ENCODE measurements at regions not wholly inside any gene's neighbourhood (a gene's known extent, or its start where the extent isn't known, plus 50 kb on each side); places are given as distances from the start of the nearest gene placed in this dataset.
A peak's percentile ranks its signal among the peaks of the same experiment; 100 is the strongest.
"Not testable (repeated sequence)": the region's sequence is repeated elsewhere in the genome, so short reads cannot be mapped to it uniquely, and the experiment has no call there.

DNA sequence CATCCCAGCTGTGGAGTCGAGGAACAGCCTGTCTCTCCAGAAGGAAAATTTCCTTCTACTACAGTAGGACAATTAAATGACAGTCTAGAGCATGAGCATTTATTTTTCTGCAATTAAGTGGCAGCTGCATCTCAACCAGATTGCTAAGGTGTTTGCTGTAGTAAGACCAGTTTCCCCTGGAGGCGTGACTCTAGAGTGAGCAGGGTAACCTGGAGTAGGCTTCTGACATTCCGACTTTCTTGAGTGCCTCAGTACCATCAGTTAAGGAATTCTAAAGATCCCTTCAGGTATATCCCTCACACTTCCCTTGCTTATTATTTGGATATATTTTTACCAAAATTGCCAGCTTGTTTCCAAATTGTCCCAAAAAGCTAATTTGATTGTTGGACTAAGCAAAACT lies 59.2 kb upstream of the IRX2 start:
- no peaks in the 10 kb centered on the region for H3K36me3 Mint-ChIP-seq

DNA sequence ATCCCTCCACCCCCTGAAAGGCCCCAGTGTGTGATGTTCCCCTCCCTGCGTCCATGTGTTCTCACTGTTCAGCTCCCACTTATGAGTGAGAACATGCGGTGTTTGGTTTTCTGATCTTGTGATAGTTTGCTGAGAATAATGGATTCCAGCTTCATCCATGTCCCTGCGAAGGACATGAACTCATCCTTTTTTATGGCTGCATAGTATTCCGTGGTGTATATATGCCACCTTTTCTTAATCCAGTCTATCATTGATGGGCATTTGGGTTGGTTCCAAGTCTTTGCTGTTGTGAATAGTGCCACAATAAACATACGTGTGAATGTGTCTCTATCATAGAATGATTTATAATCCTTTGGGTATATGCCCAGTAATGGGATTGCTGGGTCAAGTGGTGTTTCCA lies 55.8 kb upstream of the IRX2 start:
- H3K36me3 Mint-ChIP-seq; H3K9me3 Mint-ChIP-seq; POLR2A ChIA-PET; H3K27me3 Mint-ChIP-seq (ENCODE audit: low read depth); H3K4me1 Mint-ChIP-seq; ATAC-seq; CTCF ChIA-PET; DNase-seq (ENCODE audit: low spot score); H3K27ac Mint-ChIP-seq; H3K4me3 Mint-ChIP-seq: not testable (repeated sequence)

More for the DNA sequence above, 59.2 kb upstream of the IRX2 start:
- TF ChIP-seq NR2C2 (CRISPR knock-in tag; IDR thresholded peaks at IDR 0.05): no peak
- no peak for TF ChIP-seq TP53 (CRISPR knock-in tag; IDR thresholded peaks at IDR 0.05)
- TF ChIP-seq SMAD4 (CRISPR knock-in tag; IDR thresholded peaks at IDR 0.05): no peak
- DNase-seq (ENCODE audit: low spot score): no peak
- no peak overlapping the region for H3K4me3 Mint-ChIP-seq
- POLR2A ChIA-PET: no interaction called here
- H3K27ac Mint-ChIP-seq: no peak overlapping the region
- no peak for ATAC-seq
- 0 out of 2 replicates have a peak, but pooled peaks cover 6% of the 10 kb centered on the region for H3K4me1 Mint-ChIP-seq
- CTCF ChIA-PET: no interaction called here
- no peaks in the 10 kb centered on the region for H3K27me3 Mint-ChIP-seq (ENCODE audit: low read depth)
- H3K9me3 Mint-ChIP-seq: peaks cover 6% of the 10 kb centered on the region

DNA sequence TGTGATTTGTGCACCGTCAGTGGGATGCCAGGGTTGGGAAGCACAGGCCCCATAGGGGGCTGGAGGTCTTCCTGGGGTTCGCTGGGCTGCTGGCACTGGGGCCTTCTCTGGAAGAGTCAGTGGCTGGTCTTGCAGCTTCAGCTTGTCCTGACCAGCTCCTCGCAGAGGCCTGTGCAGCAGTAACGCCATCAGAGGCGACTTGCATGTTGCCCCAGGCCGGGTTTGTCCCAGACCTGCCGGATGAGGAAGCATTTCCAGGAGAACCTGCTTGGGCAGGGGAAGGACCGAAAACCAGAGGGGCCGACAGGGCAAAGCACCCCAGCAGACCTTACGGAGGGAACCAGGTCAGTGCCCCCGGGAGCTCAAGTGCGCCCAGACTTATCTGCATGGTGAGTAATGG lies 54.7 kb upstream of the IRX2 start:
- DNase-seq (ENCODE audit: low spot score): no peak
- H3K4me3 Mint-ChIP-seq: no peak overlapping the region
- ChIA-PET POLR2A (interaction anchor here (0.6 kb wide), 1 partner anchor 775 kb away, joined by 5 read pairs; no protein-coding TSS in a partner anchor), CTCF (interaction anchor here (0.5 to 2.2 kb wide), 4 partner anchors 45 to 69 kb away, joined by 3 to 23 read pairs (median 6); no protein-coding TSS in a partner anchor)
- no peaks in the 10 kb centered on the region for H3K36me3 Mint-ChIP-seq
- H3K27ac Mint-ChIP-seq: no peak overlapping the region
- H3K4me1 Mint-ChIP-seq: 0 out of 2 replicates have a peak, but pooled peaks cover 3% of the 10 kb centered on the region
- no peaks in the 10 kb centered on the region for H3K27me3 Mint-ChIP-seq (ENCODE audit: low read depth)
- no peak for ATAC-seq
- TF ChIP-seq GABPB1 (CRISPR knock-in tag; IDR thresholded peaks at IDR 0.05) (no peak), ZNF671 (CRISPR knock-in tag; IDR thresholded peaks at IDR 0.05) (no peak), ZNF396 (CRISPR knock-in tag; IDR thresholded peaks at IDR 0.05; ENCODE audit: borderline replicate concordance) (no peak), NFATC4 (CRISPR knock-in tag; IDR thresholded peaks at IDR 0.05) (no peak)
- TF ChIP-seq, protein P1, sequence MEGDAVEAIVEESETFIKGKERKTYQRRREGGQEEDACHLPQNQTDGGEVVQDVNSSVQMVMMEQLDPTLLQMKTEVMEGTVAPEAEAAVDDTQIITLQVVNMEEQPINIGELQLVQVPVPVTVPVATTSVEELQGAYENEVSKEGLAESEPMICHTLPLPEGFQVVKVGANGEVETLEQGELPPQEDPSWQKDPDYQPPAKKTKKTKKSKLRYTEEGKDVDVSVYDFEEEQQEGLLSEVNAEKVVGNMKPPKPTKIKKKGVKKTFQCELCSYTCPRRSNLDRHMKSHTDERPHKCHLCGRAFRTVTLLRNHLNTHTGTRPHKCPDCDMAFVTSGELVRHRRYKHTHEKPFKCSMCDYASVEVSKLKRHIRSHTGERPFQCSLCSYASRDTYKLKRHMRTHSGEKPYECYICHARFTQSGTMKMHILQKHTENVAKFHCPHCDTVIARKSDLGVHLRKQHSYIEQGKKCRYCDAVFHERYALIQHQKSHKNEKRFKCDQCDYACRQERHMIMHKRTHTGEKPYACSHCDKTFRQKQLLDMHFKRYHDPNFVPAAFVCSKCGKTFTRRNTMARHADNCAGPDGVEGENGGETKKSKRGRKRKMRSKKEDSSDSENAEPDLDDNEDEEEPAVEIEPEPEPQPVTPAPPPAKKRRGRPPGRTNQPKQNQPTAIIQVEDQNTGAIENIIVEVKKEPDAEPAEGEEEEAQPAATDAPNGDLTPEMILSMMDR (IDR thresholded peaks at IDR 0.05): no peak
- H3K9me3 Mint-ChIP-seq: peaks cover 6% of the 10 kb centered on the region

DNA sequence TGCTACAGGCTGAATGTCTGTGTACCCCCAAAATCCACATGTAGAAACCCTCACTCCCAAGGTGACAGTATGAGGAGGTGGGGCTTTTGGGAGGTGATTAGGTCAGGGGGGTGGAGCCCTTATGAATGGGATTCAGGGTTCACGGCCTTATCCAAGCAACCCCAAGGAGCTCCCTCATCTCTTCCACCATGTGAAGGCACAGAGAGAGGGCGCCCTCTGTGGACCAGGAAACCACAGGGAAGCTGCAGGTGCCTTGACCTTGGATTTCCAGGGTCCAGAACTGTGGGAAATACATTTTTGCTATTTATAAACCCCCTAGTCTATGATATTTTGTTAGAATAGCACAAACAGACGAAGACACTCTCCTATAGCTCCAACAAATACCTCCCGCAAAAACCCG lies 53.6 kb upstream of the IRX2 start:
- Mint-ChIP-seq H3K4me1 (0 out of 2 replicates have a peak, but pooled peaks cover 3% of the 10 kb centered on the region), H3K27ac (no peak overlapping the region), H3K4me3 (no peak overlapping the region), H3K9me3 (peaks cover 6% of the 10 kb centered on the region), H3K27me3 (ENCODE audit: low read depth) (no peaks in the 10 kb centered on the region), H3K36me3 (no peaks in the 10 kb centered on the region)
- ChIA-PET POLR2A (interaction anchor here (0.6 to 0.9 kb wide), 2 partner anchors 53 to 62 kb away, joined by 3 read pairs; no protein-coding TSS in a partner anchor), CTCF (interaction anchor here (0.6 to 3.1 kb wide), 33 partner anchors 8 to 796 kb away, joined by 3 to 23 read pairs (median 4); no protein-coding TSS in a partner anchor)
- peak; percentile 98 for ATAC-seq
- TF ChIP-seq GABPB1 (CRISPR knock-in tag; IDR thresholded peaks at IDR 0.05): no peak
- no peak for TF ChIP-seq ZNF232 (CRISPR knock-in tag; IDR thresholded peaks at IDR 0.05)
- TF ChIP-seq, protein P1 (IDR thresholded peaks at IDR 0.05): peak; percentile 31; the same call in 1 of the 2 replicates
- TF ChIP-seq, protein P2, sequence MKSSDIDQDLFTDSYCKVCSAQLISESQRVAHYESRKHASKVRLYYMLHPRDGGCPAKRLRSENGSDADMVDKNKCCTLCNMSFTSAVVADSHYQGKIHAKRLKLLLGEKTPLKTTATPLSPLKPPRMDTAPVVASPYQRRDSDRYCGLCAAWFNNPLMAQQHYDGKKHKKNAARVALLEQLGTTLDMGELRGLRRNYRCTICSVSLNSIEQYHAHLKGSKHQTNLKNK (CRISPR knock-in tag; IDR thresholded peaks at IDR 0.05): no peak
- no peak for TF ChIP-seq JAZF1 (CRISPR knock-in tag; IDR thresholded peaks at IDR 0.05)
- DNase-seq (ENCODE audit: low spot score): peak; percentile 75

DNA sequence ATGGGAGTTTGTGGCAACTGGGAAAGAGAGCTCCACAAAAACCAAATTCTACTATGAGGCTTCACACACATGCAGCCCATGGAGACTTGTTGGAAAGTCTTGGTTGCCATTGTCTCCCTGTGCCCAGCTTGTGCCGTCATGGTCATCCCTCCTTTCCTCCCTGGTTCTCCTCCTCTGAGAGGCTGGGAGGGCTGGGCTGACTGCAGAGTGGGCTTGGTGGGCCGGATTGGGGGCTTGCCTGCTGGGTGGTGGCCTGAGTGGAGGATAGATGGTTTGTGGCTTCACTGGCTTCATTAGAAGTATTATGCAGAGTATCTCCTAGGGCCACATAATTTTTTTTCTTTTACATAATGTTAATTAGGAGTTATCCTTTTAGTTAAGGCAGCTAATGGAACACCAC lies 52.3 kb upstream of the IRX2 start:
- H3K4me1 Mint-ChIP-seq: 0 out of 2 replicates have a peak, but pooled peaks cover 3% of the 10 kb centered on the region
- DNase-seq (ENCODE audit: low spot score) (no peak), ATAC-seq (no peak)
- H3K27me3 Mint-ChIP-seq (ENCODE audit: low read depth): no peaks in the 10 kb centered on the region
- H3K4me3 Mint-ChIP-seq: no peak overlapping the region
- H3K27ac Mint-ChIP-seq: no peak overlapping the region
- H3K36me3 Mint-ChIP-seq: no peaks in the 10 kb centered on the region
- ChIA-PET POLR2A (interaction anchor here (0.7 kb wide), 1 partner anchor 52 kb away, joined by 6 read pairs; no protein-coding TSS in a partner anchor), CTCF (interaction anchor here (0.6 to 3.1 kb wide), 3 partner anchors 10 to 580 kb away, joined by 3 to 14 read pairs (median 5); no protein-coding TSS in a partner anchor)
- peaks cover 6% of the 10 kb centered on the region for H3K9me3 Mint-ChIP-seq
- TF ChIP-seq IRF2 (CRISPR knock-in tag; IDR thresholded peaks at IDR 0.05; ENCODE audit: borderline replicate concordance, low read depth) (no peak), SMAD3 (CRISPR knock-in tag; IDR thresholded peaks at IDR 0.05; ENCODE audit: borderline replicate concordance) (no peak), ZBTB21 (CRISPR knock-in tag; IDR thresholded peaks at IDR 0.05; ENCODE audit: borderline replicate concordance) (no peak), KAT7 (CRISPR knock-in tag; IDR thresholded peaks at IDR 0.05; ENCODE audit: borderline replicate concordance) (no peak)
- TF ChIP-seq, protein P1 (IDR thresholded peaks at IDR 0.05): no peak
- TF ChIP-seq, protein P3, sequence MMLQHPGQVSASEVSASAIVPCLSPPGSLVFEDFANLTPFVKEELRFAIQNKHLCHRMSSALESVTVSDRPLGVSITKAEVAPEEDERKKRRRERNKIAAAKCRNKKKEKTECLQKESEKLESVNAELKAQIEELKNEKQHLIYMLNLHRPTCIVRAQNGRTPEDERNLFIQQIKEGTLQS (CRISPR knock-in tag; conservative IDR thresholded peaks at IDR 0.05): no peak
- TF ChIP-seq, protein P4, sequence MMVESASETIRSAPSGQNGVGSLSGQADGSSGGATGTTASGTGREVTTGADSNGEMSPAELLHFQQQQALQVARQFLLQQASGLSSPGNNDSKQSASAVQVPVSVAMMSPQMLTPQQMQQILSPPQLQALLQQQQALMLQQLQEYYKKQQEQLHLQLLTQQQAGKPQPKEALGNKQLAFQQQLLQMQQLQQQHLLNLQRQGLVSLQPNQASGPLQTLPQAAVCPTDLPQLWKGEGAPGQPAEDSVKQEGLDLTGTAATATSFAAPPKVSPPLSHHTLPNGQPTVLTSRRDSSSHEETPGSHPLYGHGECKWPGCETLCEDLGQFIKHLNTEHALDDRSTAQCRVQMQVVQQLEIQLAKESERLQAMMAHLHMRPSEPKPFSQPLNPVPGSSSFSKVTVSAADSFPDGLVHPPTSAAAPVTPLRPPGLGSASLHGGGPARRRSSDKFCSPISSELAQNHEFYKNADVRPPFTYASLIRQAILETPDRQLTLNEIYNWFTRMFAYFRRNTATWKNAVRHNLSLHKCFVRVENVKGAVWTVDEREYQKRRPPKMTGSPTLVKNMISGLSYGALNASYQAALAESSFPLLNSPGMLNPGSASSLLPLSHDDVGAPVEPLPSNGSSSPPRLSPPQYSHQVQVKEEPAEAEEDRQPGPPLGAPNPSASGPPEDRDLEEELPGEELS (CRISPR knock-in tag; IDR thresholded peaks at IDR 0.05): no peak

Measured in WTC11 (cell line).